ENCODE measurements at regions not wholly inside any gene's neighbourhood (a gene's known extent, or its start where the extent isn't known, plus 50 kb on each side); places are given as distances from the start of the nearest gene placed in this dataset.

DNA sequence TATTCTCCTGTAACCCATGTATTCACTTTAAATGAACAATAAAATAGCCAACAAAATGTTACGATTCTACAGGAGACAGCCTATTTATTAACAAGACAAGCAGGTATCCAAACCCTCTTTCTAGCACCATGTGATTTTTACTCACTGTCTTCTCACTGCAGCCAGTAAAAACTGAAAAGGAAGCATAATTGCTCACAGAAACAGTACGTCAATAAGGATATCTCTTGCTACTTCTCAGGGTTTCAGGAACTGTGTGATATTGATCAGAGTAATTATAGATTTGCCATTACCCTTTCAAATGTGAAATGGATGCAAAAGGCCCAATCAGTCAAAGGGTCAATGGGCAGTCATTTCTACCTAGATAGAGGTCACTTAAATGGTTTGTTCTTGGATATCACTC, 1473.8 kb upstream of the DDX18 start:
- no peak for DNase-seq

DNA sequence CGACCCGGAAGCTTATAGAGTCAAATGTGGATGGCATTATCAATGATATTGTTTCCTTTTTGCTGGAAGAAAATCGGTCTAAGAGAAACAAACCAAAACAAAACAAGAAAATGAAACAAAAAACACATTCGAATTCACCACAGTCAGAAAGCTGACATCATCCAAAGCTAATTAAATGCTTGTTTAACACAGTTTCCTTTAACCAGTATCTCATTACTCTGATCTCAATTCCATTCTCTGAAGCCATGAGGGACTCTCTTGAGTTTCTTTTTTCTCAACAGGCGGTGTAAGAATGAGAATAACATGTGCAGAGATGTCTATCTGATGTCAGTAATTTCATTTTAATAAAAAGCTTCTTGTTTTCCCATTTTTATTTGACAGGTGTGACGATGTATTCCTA, 1448.3 kb upstream of the DDX18 start:
- no peak for DNase-seq

DNA sequence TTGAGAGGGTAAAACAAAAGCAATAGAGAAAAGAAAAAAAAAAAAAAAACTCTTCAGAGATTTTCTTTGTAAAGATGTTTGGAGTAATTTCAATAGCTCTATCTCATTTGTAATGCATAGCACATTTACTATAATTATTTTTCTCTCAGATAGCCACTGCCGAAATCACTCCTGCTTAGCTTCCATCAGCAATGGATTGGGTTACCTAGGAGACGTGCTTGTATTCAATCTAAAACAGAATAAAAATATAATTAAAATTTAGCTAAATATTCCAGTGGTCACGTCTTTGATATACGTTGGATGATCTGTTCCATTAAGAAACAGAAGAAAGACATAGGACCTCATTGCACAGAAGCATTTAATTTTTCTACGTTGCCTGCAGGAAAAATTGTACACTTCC, 1435.7 kb upstream of the DDX18 start:
- DNase-seq: no peak

DNA sequence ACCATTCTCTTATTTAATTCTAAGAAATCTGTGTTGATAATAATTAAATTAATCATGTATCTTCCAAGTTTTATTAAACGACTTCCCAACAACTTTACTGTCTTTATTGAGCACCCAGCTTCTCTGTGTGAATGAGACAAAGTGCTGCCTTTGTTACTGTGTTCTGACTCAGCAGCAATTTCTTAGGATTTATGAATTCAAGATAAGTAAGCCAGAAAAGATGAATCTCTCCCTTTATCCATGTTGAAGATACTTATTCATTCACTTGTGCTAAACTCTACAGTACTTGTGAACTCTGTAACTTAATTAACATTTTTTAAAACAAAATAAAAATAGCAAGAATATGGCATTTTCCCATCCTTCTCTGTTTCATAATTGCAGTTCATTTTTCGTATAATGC, 1403.3 kb upstream of the DDX18 start:
- DNase-seq: no peak

DNA sequence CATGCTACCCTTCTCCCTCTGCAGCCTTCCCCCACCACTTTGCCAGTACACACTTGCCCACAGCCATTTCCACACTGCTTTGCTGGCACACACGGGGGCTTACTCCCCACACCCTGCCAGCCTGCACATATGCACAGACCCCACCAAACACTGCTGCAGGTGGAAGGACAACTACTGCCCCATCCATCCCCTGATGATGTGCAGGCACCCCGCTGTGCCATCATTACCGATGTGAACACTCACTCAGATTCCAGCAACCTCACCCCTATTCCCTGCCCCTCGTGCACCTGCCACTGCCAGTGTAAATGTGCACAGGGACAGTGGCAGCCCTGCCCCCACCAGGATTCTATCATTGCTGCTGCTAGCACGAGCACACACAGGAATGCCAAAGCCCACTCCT, 1400.8 kb upstream of the DDX18 start:
- no peak for DNase-seq

DNA sequence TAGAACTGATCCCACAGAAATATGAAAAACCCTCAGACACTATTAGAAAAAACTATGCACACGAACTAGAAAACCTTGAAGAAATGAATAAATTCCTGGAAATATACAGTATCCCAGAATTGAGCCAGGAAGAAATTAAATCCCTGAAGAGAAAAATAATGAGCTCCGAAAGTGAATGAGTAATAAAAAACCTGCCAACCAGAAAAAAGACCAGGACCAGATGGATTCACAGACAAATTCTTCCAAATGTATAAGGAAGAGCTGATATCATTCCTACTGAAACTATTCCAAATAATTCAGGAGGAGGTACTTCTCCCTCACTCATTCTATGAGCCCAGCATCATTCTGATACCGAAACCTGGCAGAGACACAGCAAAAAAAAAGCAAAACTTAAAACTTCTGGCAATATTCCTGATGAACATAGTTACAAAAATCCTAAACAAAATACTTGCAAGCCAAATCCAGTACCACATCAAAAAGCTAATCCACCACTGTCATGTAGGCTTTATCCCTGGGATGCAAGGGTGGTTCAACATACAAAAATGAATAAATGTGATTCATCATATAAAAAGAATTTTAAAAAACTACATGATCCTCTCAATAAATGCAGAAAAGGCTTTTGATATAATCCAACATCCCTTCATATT, 1397.6 kb upstream of the DDX18 start:
- no peak for DNase-seq

DNA sequence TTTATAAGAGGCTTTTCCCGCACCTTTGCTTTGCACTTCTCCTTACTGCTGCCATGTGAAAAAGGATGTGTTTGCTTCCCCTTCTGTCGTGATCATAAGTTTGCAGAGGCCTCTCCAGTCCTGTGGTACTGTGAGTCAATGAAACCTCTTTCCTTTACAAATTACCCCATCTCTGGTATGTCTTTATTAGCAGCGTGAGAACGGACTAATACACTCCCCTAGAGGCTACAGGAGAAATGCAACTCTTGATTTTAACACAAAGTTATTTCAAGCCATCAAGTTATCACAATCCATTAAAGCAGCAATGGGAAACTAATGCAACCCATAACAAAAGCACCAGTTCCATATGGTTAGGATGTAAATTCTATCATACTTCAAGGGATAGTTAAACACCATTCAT, 1378.8 kb upstream of the DDX18 start:
- DNase-seq: no peak

DNA sequence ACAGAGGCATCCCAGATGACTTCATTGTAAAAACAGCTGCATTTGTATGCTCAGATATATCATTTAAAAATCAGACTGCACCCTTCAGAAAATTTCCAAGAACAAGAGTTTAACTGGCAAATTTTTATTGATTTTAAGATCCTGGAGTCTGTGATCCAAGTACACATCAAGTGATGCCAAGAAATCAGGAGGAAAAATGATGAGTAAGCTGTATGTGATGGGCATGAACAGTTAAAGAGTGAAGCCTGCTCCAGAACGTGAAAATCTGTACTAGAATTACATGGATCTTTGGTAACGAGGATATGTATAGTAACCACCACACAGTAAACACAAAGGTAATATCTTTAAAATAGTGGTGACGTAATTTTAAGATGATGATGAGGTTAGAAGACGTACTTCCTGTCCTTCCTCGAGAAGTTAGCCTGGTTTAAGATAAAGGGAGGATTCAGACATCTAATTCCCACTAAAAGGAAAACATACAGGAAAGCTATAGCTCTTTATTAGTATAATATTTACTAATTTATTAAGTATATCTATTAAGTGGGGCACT, 1374.3 kb upstream of the DDX18 start:
- DNase-seq: no peak

DNA sequence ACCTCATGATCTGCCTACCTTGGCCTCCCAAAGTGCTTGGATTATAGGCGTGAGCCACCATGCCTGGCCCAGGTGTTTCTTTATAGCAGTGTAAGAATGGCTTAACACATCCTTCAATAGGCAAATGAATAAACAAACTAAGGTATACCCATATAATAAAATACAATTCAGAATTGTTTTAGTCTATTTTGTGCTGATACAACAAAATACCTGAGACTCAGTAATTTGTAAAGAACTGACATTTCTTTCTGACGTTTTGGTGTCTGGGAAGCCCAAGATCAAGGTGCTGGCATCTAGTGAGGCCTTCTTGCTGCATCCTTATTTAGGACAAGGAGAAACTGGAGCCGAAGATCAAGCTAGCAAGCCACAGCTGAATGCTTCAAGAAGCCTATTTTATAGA, 1372.1 kb upstream of the DDX18 start:
- no peak for DNase-seq

DNA sequence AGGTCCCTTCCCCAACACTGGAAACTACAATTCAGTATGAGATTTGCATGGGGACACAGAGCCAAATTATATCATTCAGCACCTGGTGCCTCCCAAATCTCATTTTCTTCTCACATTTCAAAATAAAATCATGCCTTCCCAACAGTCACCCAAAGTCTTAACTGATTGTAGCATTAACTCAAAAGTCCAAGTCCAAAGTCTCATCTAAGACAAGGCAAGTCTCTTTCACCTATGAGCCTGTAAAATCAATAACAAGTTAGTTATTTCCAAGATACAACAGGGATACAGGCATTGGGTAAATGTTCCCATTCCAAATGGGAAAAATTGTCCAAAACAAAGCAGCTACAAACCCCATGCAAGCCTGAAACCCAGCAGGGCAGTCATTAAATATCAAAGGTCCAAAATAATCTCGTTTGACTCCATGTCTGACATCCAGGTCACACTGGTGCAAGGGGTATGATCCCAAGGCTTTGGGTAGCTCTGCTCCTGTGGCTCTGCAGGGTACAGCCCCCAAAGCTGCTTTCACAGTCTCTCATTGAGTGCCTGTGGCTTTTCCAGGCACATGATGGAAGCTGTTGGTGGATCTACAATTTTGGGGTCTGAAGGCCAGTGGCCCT, 1370.1 kb upstream of the DDX18 start:
- DNase-seq: no peak

DNA sequence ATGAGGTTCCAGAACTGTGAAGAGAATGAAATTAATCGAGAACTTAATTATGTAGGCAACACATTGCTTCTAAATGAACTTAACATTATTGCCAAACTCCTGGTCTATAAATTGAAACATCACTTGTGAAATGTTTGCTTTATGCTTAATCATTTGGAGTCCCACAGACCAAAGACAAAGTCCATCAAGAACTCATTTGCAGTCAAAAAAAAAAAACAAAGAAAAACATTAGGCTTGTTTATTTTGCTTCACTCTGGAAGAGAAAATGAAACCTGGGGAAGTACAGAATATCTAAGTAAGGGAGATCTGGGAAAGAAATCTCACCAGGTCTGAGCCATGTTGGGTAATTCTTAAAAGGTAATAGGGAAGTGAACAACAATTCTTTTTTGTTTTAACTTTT, 1363.5 kb upstream of the DDX18 start:
- no peak for DNase-seq

DNA sequence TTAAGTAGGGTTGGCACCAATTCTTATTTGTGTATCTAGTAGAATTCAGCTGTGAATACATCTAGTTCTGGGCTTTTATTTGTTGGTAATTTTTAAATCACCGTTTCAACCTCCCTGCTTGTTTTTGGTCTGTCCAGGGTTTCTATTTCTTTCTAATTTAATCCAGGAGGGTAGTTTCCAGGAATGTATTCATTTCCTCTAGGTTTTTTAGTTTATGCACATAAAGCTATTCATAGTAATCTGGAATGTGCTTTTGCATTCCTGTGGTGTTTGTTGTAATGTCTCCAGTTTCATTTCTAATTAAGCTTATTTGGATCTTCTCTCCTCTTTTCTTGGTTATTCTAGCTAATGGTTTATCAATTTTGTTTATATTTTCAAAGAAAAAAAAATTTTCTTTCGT, 1361.8 kb upstream of the DDX18 start:
- no peak for DNase-seq

DNA sequence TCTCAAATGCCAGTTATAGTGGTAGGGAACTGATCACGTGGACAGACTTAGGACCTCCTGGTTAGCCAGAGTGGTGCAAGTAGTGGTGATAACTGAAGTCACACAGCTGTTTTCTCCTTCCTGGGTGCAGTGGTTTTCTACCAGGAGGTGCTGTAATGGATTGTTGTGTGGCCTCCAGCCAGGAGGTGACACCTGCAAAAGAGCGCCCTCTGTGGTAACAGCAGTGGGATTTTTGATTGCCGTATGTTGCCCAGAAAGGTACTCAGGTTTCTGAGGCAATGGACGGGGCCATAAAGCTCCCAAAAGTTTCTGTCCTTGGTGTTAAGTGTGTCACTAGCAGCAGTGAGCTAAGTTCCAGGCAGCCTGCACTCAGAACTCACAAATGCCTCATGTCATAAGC, 1358.1 kb upstream of the DDX18 start:
- no peak for DNase-seq

DNA sequence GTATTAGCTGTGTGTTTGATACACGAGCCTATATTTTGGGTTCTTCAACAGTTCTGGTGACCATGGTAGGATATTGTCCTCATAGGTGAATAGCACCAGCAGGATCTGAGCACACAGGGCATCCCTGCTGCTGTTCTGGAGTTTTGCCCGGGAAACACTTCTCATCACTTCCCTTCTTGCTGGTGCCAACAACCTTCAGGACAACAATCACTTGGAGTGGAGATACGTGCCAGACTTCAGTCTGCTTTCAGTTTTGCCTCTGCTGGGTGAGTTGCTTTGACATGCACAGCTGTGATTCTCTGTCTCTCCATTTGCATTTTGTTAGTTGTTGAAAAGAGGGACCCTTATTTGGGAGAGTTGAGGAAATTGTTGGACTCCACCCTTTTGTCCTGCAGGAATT, 1347.2 kb upstream of the DDX18 start:
- no peak for DNase-seq

DNA sequence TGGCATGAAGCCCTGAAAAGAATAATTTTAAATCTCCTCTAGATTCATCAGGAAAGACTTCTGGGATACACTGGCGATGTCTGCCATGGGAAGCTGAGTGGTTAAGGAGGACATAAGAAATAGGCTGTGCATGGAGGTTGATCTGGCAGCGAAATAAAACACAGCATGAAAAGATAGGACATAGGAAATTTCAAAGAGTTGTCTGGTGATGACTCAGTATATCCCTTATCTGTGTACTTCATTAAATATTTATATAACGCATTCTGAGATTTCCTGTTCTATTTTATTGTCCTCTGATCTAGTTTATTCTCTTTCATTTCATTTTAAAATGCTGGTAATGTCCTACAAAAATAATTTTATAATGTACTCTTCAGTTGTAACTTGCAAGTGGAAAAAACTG, 1337.3 kb upstream of the DDX18 start:
- no peak for DNase-seq

DNA sequence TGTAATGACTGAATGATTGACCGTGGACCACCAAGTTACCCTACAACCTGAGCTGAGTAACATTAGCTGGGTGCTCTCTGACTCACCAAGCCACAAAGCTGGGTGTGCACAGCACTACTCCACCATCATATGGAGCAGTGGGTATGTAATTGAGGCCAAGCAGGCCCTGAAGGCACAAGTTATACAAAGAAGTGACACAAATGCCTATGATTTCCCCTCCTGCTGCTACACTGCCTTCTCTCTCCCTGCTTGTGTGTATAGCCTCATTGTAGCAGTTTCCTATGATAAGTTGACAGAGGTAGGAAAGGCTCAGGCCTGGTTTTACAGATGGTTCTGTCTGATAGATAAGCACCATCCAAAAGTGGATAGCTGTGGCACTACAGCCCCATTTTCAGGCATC, 1327.2 kb upstream of the DDX18 start:
- no peak for DNase-seq

DNA sequence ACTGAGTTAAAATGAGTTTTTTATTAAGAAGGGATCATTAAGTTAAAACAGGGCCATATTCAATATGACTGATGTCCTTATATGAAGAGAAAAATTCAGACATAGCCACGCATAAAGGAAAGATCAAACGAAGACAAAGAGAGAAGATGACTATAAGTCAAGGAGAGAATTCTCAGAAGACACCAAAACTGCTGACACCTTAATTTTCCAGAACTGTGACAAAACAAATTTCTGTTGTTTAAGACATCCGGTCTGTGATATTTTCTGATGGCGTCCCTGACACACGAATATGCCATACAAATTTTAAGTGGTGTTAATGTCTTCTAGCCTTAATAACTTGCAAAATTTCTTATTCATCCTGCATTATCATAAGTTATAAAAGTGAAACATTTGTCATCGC, 1325.2 kb upstream of the DDX18 start:
- DNase-seq: no peak

DNA sequence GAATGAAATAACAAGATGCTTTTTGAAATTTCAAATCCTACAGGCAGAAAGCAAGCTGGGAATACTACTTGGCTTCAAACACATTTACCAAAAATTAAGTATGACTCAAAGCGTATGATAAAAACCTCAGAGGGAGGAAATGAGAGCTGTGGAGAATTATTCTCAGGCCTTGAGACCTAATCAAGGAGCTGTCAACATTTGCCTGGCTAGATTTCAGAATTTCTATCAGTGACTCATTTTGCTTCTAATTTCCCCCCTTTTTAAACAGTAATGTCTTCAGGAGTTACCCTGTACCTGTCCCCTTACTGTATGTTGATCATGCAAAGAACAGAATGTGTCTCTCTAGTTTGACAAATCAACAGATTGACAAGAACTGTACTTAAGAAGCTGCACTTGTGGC, 1324.5 kb upstream of the DDX18 start:
- no peak for DNase-seq

DNA sequence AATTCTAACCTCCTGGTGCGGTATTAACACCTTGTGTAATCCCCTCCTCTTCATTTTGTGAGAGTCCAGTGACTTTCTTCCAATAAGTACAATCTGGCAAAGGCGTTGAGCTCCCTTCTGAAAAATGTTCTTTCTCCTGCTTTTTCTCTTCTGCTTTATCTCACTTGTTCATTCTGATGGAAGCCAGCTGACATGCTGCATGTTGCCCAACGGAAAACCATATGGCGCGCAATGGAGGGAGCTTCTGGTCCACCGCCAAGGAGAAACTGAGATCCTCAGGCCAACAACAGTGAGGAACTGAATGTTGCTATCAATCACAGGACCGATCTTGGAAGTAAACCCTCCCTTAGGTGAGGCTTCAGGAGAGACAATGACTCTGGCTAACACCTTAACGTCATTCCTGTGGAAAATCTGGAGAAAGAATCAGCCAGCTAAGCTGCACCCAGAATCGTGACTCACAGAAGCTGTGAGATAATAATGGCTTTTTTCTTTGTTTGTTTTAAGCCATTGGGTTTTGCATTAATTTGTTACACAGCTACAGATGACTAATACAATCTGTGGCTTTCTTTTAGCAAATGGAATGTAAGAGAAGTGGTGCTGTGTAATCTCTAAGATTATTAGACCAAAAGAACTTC, 1323.9 kb upstream of the DDX18 start:
- DNase-seq: no peak

DNA sequence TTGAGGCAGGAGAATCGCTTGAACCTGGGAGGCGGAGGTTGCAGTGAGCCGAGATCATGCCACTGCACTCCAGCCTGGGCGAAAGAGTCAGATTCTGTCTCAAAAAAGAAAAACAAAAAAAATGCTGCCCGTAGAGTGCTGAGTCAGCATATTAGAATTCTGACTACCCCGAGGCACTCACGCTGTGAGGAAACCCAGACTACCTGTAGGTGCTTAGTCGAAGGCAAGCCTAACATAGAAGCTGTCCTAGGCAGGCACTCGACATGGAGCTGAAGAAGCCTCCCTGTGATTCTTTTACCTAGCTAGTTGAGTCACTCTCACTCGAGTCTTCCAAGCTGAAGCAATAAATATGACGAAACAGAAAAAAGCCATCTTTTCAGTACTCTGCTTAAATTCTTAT, 1323.2 kb upstream of the DDX18 start:
- no peak for DNase-seq

DNA sequence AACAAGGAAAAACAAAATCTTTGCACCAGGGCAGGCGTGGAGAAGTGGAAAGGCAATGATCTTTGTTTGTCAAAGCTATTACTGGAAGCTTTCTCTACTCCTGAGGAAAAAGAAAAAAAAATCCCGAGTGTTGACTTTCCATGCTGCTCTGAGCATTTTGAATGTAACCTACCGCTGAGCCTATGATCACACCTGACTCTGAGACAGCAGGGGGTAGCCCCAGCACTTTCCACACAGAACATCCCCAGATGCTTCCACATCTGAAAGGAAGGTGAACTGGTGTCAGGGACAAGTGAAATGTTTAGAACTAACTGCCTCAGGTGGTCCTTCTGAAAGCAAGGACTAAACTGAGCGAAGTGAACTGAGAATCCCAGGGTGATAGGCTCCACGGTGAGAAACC, 1315.1 kb upstream of the DDX18 start:
- no peak for DNase-seq

DNA sequence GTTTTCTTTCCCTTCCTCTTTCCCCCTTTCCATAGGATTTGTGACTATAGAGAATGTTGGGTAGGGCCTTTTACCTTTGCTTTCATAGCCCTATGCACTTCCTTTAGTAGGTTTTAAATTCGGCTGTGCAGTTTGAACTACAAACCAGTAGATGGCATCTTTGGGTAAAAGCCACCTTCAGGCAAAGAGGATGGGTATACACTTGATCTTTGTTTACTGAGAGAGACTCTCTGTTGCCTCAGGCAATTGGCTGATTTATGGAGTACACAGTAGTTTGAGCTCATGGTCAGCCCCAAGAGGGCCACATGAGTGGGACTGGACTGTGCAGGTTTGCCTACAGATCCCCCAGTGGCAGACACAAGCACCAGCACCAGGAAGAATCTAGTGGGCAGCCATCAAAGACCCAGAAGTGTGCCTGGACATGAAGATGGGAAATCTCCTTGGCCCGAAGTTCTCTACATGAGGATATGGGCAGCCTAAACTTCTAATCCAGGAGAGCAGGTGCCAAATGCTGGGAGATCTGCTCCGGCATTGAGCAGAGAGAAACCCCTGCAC, 1304.3 kb upstream of the DDX18 start:
- peak; percentile 37 for DNase-seq

DNA sequence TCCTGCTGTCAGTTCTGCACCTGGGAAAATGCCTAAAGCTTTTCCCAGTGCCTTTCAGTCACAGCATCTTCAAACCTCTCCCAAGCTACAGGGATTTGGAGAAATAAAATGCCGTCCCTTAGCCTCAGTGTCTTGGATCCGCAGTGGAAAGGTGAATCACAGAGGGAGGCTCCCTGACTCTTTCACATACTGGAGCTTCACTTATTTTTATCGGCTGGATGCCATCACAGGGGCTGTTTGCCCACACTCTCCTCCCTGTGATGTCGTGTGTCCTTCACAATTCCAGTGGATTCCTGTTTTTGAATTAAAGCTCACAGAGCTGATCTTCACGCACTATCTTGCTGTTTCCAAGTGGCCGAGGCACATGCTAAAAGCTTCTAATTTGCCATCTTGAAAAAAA, 1303.1 kb upstream of the DDX18 start:
- no peak for DNase-seq

DNA sequence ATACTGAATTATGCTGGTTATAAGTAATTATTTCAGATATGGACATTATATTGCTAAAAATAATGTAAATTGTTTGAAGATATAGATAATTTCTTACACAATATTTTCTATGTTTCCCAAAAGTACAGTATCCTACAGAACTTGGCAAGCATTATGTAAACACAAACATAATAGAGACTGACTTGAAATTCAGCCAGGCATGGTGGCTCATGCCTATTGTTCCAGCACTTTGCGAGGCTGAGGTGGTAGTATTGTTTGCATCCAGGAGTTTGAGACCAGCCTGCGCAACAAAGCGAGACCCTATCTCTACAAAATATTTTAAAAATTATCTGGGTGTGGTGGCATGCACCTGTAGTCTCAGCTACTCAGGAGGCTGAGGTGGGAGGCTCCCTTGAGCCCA, 1300.5 kb upstream of the DDX18 start:
- DNase-seq: no peak
